GM10248 (cell line): ENCODE measurements at regions not wholly inside any gene's neighbourhood (a gene's known extent, or its start where the extent isn't known, plus 50 kb on each side); places are given as distances from the start of the nearest gene placed in this dataset.

ENCODE experiments used
- CTCF ChIA-PET: fragments of 300-600 bp; sonication (Branson Sonifier 250); formaldehyde crosslinking; extraction: SDS; loops from one replicate; lab custom pipeline; 2021; ENCODE audit warnings: antibody characterized with exemption; lab: Yijun Ruan, JAX
- POLR2A ChIA-PET: fragments of 350-650 bp; sonication (Branson Sonifier 250); formaldehyde crosslinking; extraction: SDS; loops from one replicate; lab custom pipeline; 2020; ENCODE audit warnings: antibody characterized with exemption; lab: Yijun Ruan, JAX
- DNase-seq: peaks from one replicate; pipeline ENCODE4 v3.0.0; 2012; ENCODE audit errors: extremely low spot score
- CTCF ChIP-seq: IDR thresholded peaks from 2 replicates; pipeline ENCODE4 v1.5.1; 2012; ENCODE audit warnings: mild to moderate bottlenecking, low read depth; ENCODE audit errors: extremely low read depth, missing control alignments, control extremely low read depth

DNA sequence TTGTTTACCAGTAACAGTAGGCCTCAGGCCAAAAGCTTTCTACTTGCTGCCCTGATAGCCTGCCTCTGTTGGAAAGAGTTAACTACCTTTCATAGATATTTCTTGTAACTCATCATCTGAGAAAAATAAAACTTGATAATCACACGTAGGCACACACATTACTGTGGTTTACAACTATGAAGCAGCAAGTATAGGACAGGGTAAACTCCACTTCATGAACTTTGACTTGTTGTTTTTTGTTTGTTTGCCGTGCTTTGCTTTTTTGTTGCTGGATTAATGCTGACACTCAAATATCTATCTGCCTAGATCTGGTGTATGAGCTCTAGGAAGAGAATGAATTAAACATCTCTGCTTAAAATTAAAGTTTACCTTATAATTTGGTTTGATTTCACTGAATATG is 924.7 kb upstream of the ADGRL2 start:
- POLR2A ChIA-PET: no interaction called here
- no peak for DNase-seq
- CTCF ChIA-PET: no interaction called here
- TF ChIP-seq CTCF: no peak

GRCh38 chr1:80869299-80869698 is 931.4 kb upstream of the ADGRL2 start:
- ChIA-PET CTCF (interaction anchor here (1.0 kb wide), 1 partner anchor 32 kb away, joined by 3 read pairs; no protein-coding TSS in a partner anchor), POLR2A (no interaction called here)
- no peak for DNase-seq
- no peak for TF ChIP-seq CTCF

- ChIA-PET POLR2A (no interaction called here), CTCF (no interaction called here)
- DNase-seq: no peak
- TF ChIP-seq CTCF: no peak
These were observed 952.8 kb upstream of the ADGRL2 start for GRCh38 chr1:80847904-80848303.

DNA sequence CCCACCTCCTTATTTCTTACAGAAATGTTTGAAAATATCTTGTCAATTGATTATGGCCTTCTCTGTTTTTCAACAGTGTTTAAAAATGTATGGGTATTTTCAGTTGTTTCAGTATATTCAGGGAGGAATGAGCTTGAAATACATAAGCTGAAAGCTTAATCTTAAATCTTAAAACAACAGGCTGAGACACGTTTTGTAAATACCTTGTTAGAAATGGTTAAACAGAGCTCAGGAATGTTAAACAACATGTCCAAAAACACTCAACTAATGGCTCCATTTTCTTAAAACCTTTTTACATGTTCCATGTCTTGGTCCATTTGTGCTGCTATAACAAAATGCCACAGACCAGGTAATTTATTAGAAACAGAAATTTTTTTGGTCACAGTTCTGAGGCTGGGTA is 953.8 kb upstream of the ADGRL2 start:
- DNase-seq: no peak
- no peak for TF ChIP-seq CTCF
- ChIA-PET CTCF (interaction anchor here (1.0 kb wide), 1 partner anchor 8 kb away, joined by 3 read pairs; no protein-coding TSS in a partner anchor), POLR2A (no interaction called here)

- ChIA-PET POLR2A (no interaction called here), CTCF (interaction anchor here (1.8 kb wide), 1 partner anchor 15 kb away, joined by 4 read pairs; no protein-coding TSS in a partner anchor)
- no peak for TF ChIP-seq CTCF
- DNase-seq: no peak
These were observed 957.9 kb upstream of the ADGRL2 start for GRCh38 chr1:80842796-80843195.

GRCh38 chr1:80841261-80841660 is 959.5 kb upstream of the ADGRL2 start:
- TF ChIP-seq CTCF: no peak
- DNase-seq: no peak
- ChIA-PET CTCF (interaction anchor here (1.9 kb wide), 1 partner anchor 10 kb away, joined by 7 read pairs; no protein-coding TSS in a partner anchor), POLR2A (no interaction called here)

DNA sequence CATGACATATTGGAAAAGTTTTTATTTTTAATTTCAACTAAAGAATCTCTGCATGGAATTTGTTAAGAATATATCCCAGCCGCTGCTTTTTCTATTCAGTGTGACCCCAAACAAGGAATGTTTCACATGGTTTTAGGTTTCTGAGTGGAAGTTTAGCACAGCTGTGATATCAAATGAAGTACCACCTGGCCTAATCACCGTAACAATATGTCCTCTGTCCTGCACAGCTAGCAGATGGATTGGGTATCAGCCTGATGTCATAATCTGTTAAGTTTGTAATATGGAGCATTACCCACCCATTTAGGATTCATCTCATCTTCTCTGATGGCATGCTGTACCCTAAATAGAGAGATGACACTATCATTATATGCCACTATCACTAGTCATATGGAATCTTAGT is 963.7 kb upstream of the ADGRL2 start:
- POLR2A ChIA-PET: no interaction called here
- no peak for TF ChIP-seq CTCF
- DNase-seq: no peak

More for the DNA sequence above, 963.7 kb upstream of the ADGRL2 start:
- CTCF ChIA-PET: interaction anchor here (0.8 kb wide), 1 partner anchor 14 kb away, joined by 3 read pairs; no protein-coding TSS in a partner anchor
